ENCODE measurements at regions not wholly inside any gene's neighbourhood (a gene's known extent, or its start where the extent isn't known, plus 50 kb on each side); places are given as distances from the start of the nearest gene placed in this dataset.

GRCh38 chr2:183359867-183360266, 235.6 kb downstream of the NUP35 start:
- DNase-seq (ENCODE audit: low read depth, low spot score) (peak; percentile 8), ATAC-seq (no peak; the same call in 1 of the 2 replicates)
- POLR2A ChIA-PET: interaction anchor here (1.3 kb wide), 1 partner anchor 111 kb away, joined by 4 read pairs; no protein-coding TSS in a partner anchor
- Histone ChIP-seq H3K27me3 (ENCODE audit: insufficient read depth, low read length) (no peaks in the 10 kb centered on the region), H3K9me2 (ENCODE audit: insufficient read depth) (no peaks in the 10 kb centered on the region), H3K79me2 (ENCODE audit: insufficient read depth, low read length) (no peaks in the 10 kb centered on the region), H3K9me3 (ENCODE audit: control insufficient read depth in 1 of 2, insufficient read depth in 1 of 2, low read depth in 1 of 2, low read length in 2 of 2) (no peaks in the 10 kb centered on the region), H3K4me1 (ENCODE audit: control insufficient read depth in 1 of 2, insufficient read depth in 2 of 2, low read length in 2 of 2) (no peaks in the 10 kb centered on the region), H3K4me2 (ENCODE audit: low read length) (no peak overlapping the region), H3K9ac (ENCODE audit: low read length) (no peak overlapping the region), H2AFZ (ENCODE audit: low read depth, low read length, poor library complexity, severe bottlenecking) (no peak overlapping the region), H3K4me3 (replicated peaks in 1 of 2; ENCODE audit: low read depth in 1 of 2, low read length in 2 of 2) (no peak overlapping the region), H3K36me3 (ENCODE audit: control insufficient read depth in 1 of 2, insufficient read depth in 2 of 2, low read length in 2 of 2) (no peaks in the 10 kb centered on the region), H4K20me1 (ENCODE audit: insufficient read depth) (no peaks in the 10 kb centered on the region), H3K27ac (ENCODE audit: low read depth, low read length) (no peak overlapping the region)
- no peak for TF ChIP-seq FOSL1 (IDR thresholded peaks at IDR 0.05; ENCODE audit: low read depth)
- TF ChIP-seq RAD21 (IDR thresholded peaks at IDR 0.05; ENCODE audit: low read depth): peak; percentile 73
- TF ChIP-seq CTCF (IDR thresholded peaks at IDR 0.05 in 2 of 3, conservative IDR thresholded peaks at IDR 0.05 in 1 of 3; ENCODE audit: borderline replicate concordance in 1 of 3, insufficient read depth in 1 of 3, low read depth in 2 of 3, low read length in 2 of 3): peak; percentile 20 to 62 (median 45); a peak in 4 of 6 replicates
- intact Hi-C loops (cut with micrococcal nuclease): loop anchor here (1.0 kb wide), 2 partner anchors 65 to 111 kb away; no protein-coding TSS in a partner anchor
- CTCF ChIA-PET: interaction anchor here (0.8 to 5.0 kb wide), 5 partner anchors 11 to 111 kb away, joined by 3 to 44 read pairs (median 3); no protein-coding TSS in a partner anchor
- no TSS peak for BruUV-seq (replicated peaks)
- RAD21 ChIA-PET (ENCODE audit: low non-redundant PET in 1 of 2, low total read pairs in 2 of 2, uncharacterized antibody in 2 of 2, unreplicated experiment in 2 of 2): interaction anchor here in 1 of 2 experiments (1.4 kb wide), 1 partner anchor 111 kb away, joined by 6 read pairs; no protein-coding TSS in a partner anchor

- CTCF ChIA-PET: no interaction called here
- POLR2A ChIA-PET: no interaction called here
- H3K9me3 ChIP-seq (ENCODE audit: control insufficient read depth in 1 of 2, insufficient read depth in 1 of 2, low read depth in 1 of 2, low read length in 2 of 2): no peaks in the 10 kb centered on the region
- DNase-seq (ENCODE audit: low read depth, low spot score) (no peak), ATAC-seq (no peak)
- RAD21 ChIA-PET (ENCODE audit: low non-redundant PET in 1 of 2, low total read pairs in 2 of 2, uncharacterized antibody in 2 of 2, unreplicated experiment in 2 of 2): no interaction called here
- H3K4me2 ChIP-seq (ENCODE audit: low read length): no peak overlapping the region
- no peak overlapping the region for H3K4me3 ChIP-seq (replicated peaks in 1 of 2; ENCODE audit: low read depth in 1 of 2, low read length in 2 of 2)
- no peak overlapping the region for H3K27ac ChIP-seq (ENCODE audit: low read depth, low read length)
- no peak overlapping the region for H3K9ac ChIP-seq (ENCODE audit: low read length)
- BruUV-seq (replicated peaks): no TSS peak
- no peaks in the 10 kb centered on the region for H3K9me2 ChIP-seq (ENCODE audit: insufficient read depth)
- no peaks in the 10 kb centered on the region for H3K79me2 ChIP-seq (ENCODE audit: insufficient read depth, low read length)
- no peak overlapping the region for H2AFZ ChIP-seq (ENCODE audit: low read depth, low read length, poor library complexity, severe bottlenecking)
- H3K27me3 ChIP-seq (ENCODE audit: insufficient read depth, low read length): no peaks in the 10 kb centered on the region
- intact Hi-C loops (cut with micrococcal nuclease): no loop called here
- no peaks in the 10 kb centered on the region for H4K20me1 ChIP-seq (ENCODE audit: insufficient read depth)
- H3K4me1 ChIP-seq (ENCODE audit: control insufficient read depth in 1 of 2, insufficient read depth in 2 of 2, low read length in 2 of 2): no peaks in the 10 kb centered on the region
- H3K36me3 ChIP-seq (ENCODE audit: control insufficient read depth in 1 of 2, insufficient read depth in 2 of 2, low read length in 2 of 2): no peaks in the 10 kb centered on the region
- TF ChIP-seq ZFX (IDR thresholded peaks at IDR 0.05): no peak
- no peak for TF ChIP-seq CEBPB (IDR thresholded peaks at IDR 0.05; ENCODE audit: low read depth)
- no peak for TF ChIP-seq ELF1 (IDR thresholded peaks at IDR 0.05; ENCODE audit: borderline replicate concordance, low read depth)
- no peak for TF ChIP-seq EZH2phosphoT487 (IDR thresholded peaks at IDR 0.05; ENCODE audit: borderline replicate concordance)
- no peak for TF ChIP-seq SP1 (IDR thresholded peaks at IDR 0.05; ENCODE audit: low read depth)
- no peak for TF ChIP-seq CBX3 (IDR thresholded peaks at IDR 0.05; ENCODE audit: low read depth)
- TF ChIP-seq SRF (IDR thresholded peaks at IDR 0.05; ENCODE audit: low read depth): no peak
- TF ChIP-seq REST (IDR thresholded peaks at IDR 0.05; ENCODE audit: low read depth): no peak
- TF ChIP-seq RAD21 (IDR thresholded peaks at IDR 0.05; ENCODE audit: low read depth): no peak
- TF ChIP-seq YY1 (IDR thresholded peaks at IDR 0.05; ENCODE audit: extremely low read depth, insufficient replicate concordance, low read depth, low read length): no peak
- TF ChIP-seq CTCF (IDR thresholded peaks at IDR 0.05 in 2 of 3, conservative IDR thresholded peaks at IDR 0.05 in 1 of 3; ENCODE audit: borderline replicate concordance in 1 of 3, insufficient read depth in 1 of 3, low read depth in 2 of 3, low read length in 2 of 3): no peak
- no peak for TF ChIP-seq FOSL1 (IDR thresholded peaks at IDR 0.05; ENCODE audit: low read depth)
These were observed 247.3 kb downstream of the NUP35 start for GRCh38 chr2:183371545-183371944.
